ENCODE measurements at regions not wholly inside any gene's neighbourhood (a gene's known extent, or its start where the extent isn't known, plus 50 kb on each side); places are given as distances from the start of the nearest gene placed in this dataset.

DNA sequence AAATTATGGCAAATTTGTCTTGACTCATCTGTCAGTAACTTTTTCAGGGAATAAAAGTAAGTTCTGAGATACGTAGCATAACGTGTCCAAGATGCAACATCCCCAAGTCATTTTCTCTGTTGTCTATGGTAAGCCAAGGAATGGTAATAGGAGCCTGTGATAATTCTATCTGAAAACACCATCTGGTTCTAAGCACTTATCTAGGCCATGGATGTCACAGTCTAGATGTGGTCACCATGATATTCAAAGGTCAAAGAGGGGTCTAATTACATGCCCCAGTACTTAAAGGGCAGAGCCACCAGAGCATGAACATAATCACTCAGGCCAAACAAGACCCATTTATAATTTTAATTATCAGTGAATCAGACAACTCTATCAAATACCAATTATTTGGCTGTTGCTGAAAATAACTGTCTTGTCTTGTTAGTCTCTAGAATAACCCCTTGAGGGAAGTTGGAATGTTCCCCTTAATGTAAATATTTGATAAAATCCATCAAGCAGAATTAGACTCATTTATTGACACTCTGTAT, 225.1 kb upstream of the MPPED2 start:
- TF ChIP-seq, protein P1, sequence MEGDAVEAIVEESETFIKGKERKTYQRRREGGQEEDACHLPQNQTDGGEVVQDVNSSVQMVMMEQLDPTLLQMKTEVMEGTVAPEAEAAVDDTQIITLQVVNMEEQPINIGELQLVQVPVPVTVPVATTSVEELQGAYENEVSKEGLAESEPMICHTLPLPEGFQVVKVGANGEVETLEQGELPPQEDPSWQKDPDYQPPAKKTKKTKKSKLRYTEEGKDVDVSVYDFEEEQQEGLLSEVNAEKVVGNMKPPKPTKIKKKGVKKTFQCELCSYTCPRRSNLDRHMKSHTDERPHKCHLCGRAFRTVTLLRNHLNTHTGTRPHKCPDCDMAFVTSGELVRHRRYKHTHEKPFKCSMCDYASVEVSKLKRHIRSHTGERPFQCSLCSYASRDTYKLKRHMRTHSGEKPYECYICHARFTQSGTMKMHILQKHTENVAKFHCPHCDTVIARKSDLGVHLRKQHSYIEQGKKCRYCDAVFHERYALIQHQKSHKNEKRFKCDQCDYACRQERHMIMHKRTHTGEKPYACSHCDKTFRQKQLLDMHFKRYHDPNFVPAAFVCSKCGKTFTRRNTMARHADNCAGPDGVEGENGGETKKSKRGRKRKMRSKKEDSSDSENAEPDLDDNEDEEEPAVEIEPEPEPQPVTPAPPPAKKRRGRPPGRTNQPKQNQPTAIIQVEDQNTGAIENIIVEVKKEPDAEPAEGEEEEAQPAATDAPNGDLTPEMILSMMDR (conservative IDR thresholded peaks at IDR 0.05; ENCODE audit: low read depth, low read length), result no peak
- TF ChIP-seq EZH2 (IDR thresholded peaks at IDR 0.05; ENCODE audit: low read length, unreplicated experiment) (no peak), EZH2phosphoT487 (IDR thresholded peaks at IDR 0.05; ENCODE audit: borderline replicate concordance, low read length) (no peak)
- H3K27ac ChIP-seq (ENCODE audit: low read length), result no peak overlapping the region
- H3F3A ChIP-seq (ENCODE audit: low read length, unreplicated experiment), result no peaks in the 10 kb centered on the region
- no peak overlapping the region for H2AFZ ChIP-seq (ENCODE audit: low read length)
- no peak overlapping the region for H3K9ac ChIP-seq (ENCODE audit: low read length)
- H3K4me3 ChIP-seq (ENCODE audit: low read length), result no peak overlapping the region
- ATAC-seq (no peak), DNase-seq (no peak)
- no peaks in the 10 kb centered on the region for H3K79me2 ChIP-seq (ENCODE audit: low read length)
- no peaks in the 10 kb centered on the region for H3K27me3 ChIP-seq (ENCODE audit: low read length)
- no peaks in the 10 kb centered on the region for H3K4me1 ChIP-seq (ENCODE audit: insufficient read depth, low read length)
- CTCF ChIA-PET, result no interaction called here
- no TSS peak for BruUV-seq (replicated peaks)
- no peaks in the 10 kb centered on the region for H3K36me3 ChIP-seq (ENCODE audit: low read depth, low read length)
- no peak overlapping the region for H3K4me2 ChIP-seq (ENCODE audit: low read length)
- no peaks in the 10 kb centered on the region for H4K20me1 ChIP-seq (ENCODE audit: low read length)
- no peaks in the 10 kb centered on the region; the same call in 1 of the 2 replicates for H3K9me3 ChIP-seq (ENCODE audit: low read length)
- no peaks in the 10 kb centered on the region for H3K9me2 ChIP-seq (replicated peaks; ENCODE audit: low read length)
- intact Hi-C loops (cut with micrococcal nuclease), result no loop called here
- POLR2A ChIA-PET (ENCODE audit: unreplicated experiment), result no interaction called here

DNA sequence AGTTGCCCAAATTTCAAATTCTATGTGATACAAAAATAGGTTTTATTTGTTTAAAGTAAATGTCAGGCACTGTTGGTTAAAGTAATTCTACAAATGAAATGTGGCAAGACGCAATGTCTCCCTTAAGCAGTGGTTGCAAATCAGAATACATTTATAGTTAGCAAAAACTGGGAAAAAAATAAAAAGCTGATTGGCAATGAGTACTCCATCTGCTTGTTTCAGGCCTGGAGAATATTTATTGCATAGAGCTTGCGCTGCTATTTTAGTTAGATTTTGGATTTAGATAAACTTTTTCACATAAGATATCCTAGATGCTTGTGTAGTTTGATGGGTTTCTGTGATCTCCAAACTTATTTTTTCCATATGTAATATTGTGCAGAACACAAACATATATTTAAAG, 224.0 kb upstream of the MPPED2 start:
- no peak overlapping the region for H3K4me3 ChIP-seq (ENCODE audit: low read length)
- no peak for ATAC-seq
- no peak overlapping the region for H3K27ac ChIP-seq (ENCODE audit: low read length)
- no peak overlapping the region for H2AFZ ChIP-seq (ENCODE audit: low read length)
- no peak overlapping the region for H3K4me2 ChIP-seq (ENCODE audit: low read length)
- CTCF ChIA-PET, result no interaction called here
- H3K9me3 ChIP-seq (ENCODE audit: low read length), result no peaks in the 10 kb centered on the region; the same call in 1 of the 2 replicates
- DNase-seq, result no peak
- no peaks in the 10 kb centered on the region for H3K36me3 ChIP-seq (ENCODE audit: low read depth, low read length)
- H3K4me1 ChIP-seq (ENCODE audit: insufficient read depth, low read length), result no peaks in the 10 kb centered on the region
- no peaks in the 10 kb centered on the region for H3K79me2 ChIP-seq (ENCODE audit: low read length)
- H4K20me1 ChIP-seq (ENCODE audit: low read length), result no peaks in the 10 kb centered on the region
- H3F3A ChIP-seq (ENCODE audit: low read length, unreplicated experiment), result no peaks in the 10 kb centered on the region
- H3K9me2 ChIP-seq (replicated peaks; ENCODE audit: low read length), result no peaks in the 10 kb centered on the region
- no TSS peak for BruUV-seq (replicated peaks)
- H3K27me3 ChIP-seq (ENCODE audit: low read length), result no peaks in the 10 kb centered on the region
- intact Hi-C loops (cut with micrococcal nuclease), result no loop called here
- TF ChIP-seq EZH2 (IDR thresholded peaks at IDR 0.05; ENCODE audit: low read length, unreplicated experiment), result no peak
- TF ChIP-seq, protein P1 (conservative IDR thresholded peaks at IDR 0.05; ENCODE audit: low read depth, low read length), result no peak
- no peak for TF ChIP-seq EZH2phosphoT487 (IDR thresholded peaks at IDR 0.05; ENCODE audit: borderline replicate concordance, low read length)
- POLR2A ChIA-PET (ENCODE audit: unreplicated experiment), result no interaction called here
- no peak overlapping the region for H3K9ac ChIP-seq (ENCODE audit: low read length)

DNA sequence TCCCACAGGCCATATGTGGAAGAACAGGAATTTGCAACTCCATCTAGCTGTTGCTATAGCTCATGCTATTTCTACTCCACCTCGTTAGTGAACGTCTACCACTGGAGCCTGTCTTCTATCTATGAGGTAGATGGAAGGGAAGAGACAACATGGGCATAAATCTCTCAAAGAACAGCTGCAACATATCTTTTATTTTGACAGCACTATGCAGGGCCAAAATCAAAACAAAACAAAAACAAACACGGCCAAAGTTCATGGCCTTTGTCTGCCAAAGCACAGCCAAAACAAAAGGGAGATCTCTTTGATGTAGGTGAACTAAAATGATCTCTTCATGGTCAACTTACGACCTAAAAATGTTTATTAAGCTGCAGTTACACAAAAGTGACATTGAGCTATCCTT, 215.2 kb upstream of the MPPED2 start:
- Histone ChIP-seq H3K9ac (ENCODE audit: low read length) (no peak overlapping the region), H4K20me1 (ENCODE audit: low read length) (no peaks in the 10 kb centered on the region), H3F3A (ENCODE audit: low read length, unreplicated experiment) (no peaks in the 10 kb centered on the region), H3K4me2 (ENCODE audit: low read length) (no peak overlapping the region), H3K9me2 (replicated peaks; ENCODE audit: low read length) (no peaks in the 10 kb centered on the region), H3K9me3 (ENCODE audit: low read length) (no peaks in the 10 kb centered on the region), H3K36me3 (ENCODE audit: low read depth, low read length) (no peaks in the 10 kb centered on the region), H3K4me3 (ENCODE audit: low read length) (no peak overlapping the region), H3K79me2 (ENCODE audit: low read length) (no peaks in the 10 kb centered on the region), H2AFZ (ENCODE audit: low read length) (no peak overlapping the region), H3K27me3 (ENCODE audit: low read length) (no peaks in the 10 kb centered on the region), H3K4me1 (ENCODE audit: insufficient read depth, low read length) (no peaks in the 10 kb centered on the region), H3K27ac (ENCODE audit: low read length) (no peak overlapping the region)
- ATAC-seq (no peak), DNase-seq (no peak)
- CTCF ChIA-PET, result no interaction called here
- TF ChIP-seq EZH2phosphoT487 (IDR thresholded peaks at IDR 0.05; ENCODE audit: borderline replicate concordance, low read length), result no peak
- intact Hi-C loops (cut with micrococcal nuclease), result no loop called here
- POLR2A ChIA-PET (ENCODE audit: unreplicated experiment), result no interaction called here
- BruUV-seq (replicated peaks), result no TSS peak

All from PC-3 (cell line).